NCI-H524 treated with DMSO at 0.1 percent for 48 hours (cell line): ENCODE measurements at regions not wholly inside any gene's neighbourhood (a gene's known extent, or its start where the extent isn't known, plus 50 kb on each side); places are given as distances from the start of the nearest gene placed in this dataset.

Source experiments
- DNase-seq: peaks from one replicate; lab custom pipeline; 2025; lab: John Stamatoyannopoulos, UW

- no peak for DNase-seq
Observed at GRCh38 chr7:26458466-26459145, 166.9 kb downstream of the SNX10 start.

GRCh38 chr7:26459540-26460193, 168.0 kb downstream of the SNX10 start:
- no peak for DNase-seq

GRCh38 chr7:26460351-26461085, 168.9 kb downstream of the SNX10 start:
- DNase-seq: no peak

GRCh38 chr7:26461518-26461917, 169.9 kb downstream of the SNX10 start:
- no peak for DNase-seq

- no peak for DNase-seq
Observed at GRCh38 chr7:26466007-26466406, 174.3 kb downstream of the SNX10 start.

- no peak for DNase-seq
Observed at GRCh38 chr7:26467104-26467503, 175.4 kb downstream of the SNX10 start.

GRCh38 chr7:26467541-26467940, 175.9 kb downstream of the SNX10 start:
- no peak for DNase-seq

GRCh38 chr7:26468625-26469024, 177.0 kb downstream of the SNX10 start:
- no peak for DNase-seq

- DNase-seq: no peak
Observed at GRCh38 chr7:26469188-26469587, 177.5 kb downstream of the SNX10 start.

GRCh38 chr7:26470691-26471090, 179.0 kb downstream of the SNX10 start:
- DNase-seq: no peak

GRCh38 chr7:26471306-26472075, 179.8 kb downstream of the SNX10 start:
- DNase-seq: no peak

- DNase-seq: no peak
Observed at GRCh38 chr7:26472971-26473370, 181.3 kb downstream of the SNX10 start.

GRCh38 chr7:26476271-26476670, 184.6 kb downstream of the SNX10 start:
- DNase-seq: no peak

GRCh38 chr7:26477381-26477990, 185.8 kb downstream of the SNX10 start:
- no peak for DNase-seq

GRCh38 chr7:26478550-26478949, 186.9 kb downstream of the SNX10 start:
- no peak for DNase-seq

GRCh38 chr7:26479581-26479980, 187.9 kb downstream of the SNX10 start:
- DNase-seq: no peak

- DNase-seq: no peak
Observed at GRCh38 chr7:26480156-26480555, 188.5 kb downstream of the SNX10 start.

- no peak for DNase-seq
Observed at GRCh38 chr7:26482927-26483326, 191.3 kb downstream of the SNX10 start.

- no peak for DNase-seq
Observed at GRCh38 chr7:26483843-26484242, 192.2 kb downstream of the SNX10 start.

GRCh38 chr7:26485367-26485934, 193.8 kb downstream of the SNX10 start:
- no peak for DNase-seq

- no peak for DNase-seq
Observed at GRCh38 chr7:26486153-26486552, 194.5 kb downstream of the SNX10 start.
